HG03520 (cell line): ENCODE measurements at regions not wholly inside any gene's neighbourhood (a gene's known extent, or its start where the extent isn't known, plus 50 kb on each side); places are given as distances from the start of the nearest gene placed in this dataset.

Experiments
- ATAC-seq: cut with Tn5 transposase; IDR thresholded peaks from one replicate; pipeline ENCODE4 v1.9.1; 2021; ENCODE audit warnings: mild to moderate bottlenecking, moderate library complexity; ENCODE audit not compliant: unreplicated experiment

- no peak for ATAC-seq
Observed at GRCh38 chr5:1748271-1748670, 51.4 kb downstream of the MRPL36 start.

GRCh38 chr5:1747803-1748085 is 51.9 kb downstream of the MRPL36 start:
- ATAC-seq, result no peak

GRCh38 chr5:1747079-1747802 is 52.4 kb downstream of the MRPL36 start:
- no peak for ATAC-seq

- no peak for ATAC-seq
Observed at GRCh38 chr5:1746371-1747078, 53.1 kb downstream of the MRPL36 start.

GRCh38 chr5:1745796-1746370 is 53.8 kb downstream of the MRPL36 start:
- ATAC-seq, result no peak

- ATAC-seq, result no peak
Observed at GRCh38 chr5:1745123-1745795, 54.4 kb downstream of the MRPL36 start.

- ATAC-seq, result no peak
Observed at GRCh38 chr5:1744393-1745122, 55.1 kb downstream of the MRPL36 start.

GRCh38 chr5:1743769-1744085 is 55.9 kb downstream of the MRPL36 start:
- ATAC-seq, result no peak

GRCh38 chr5:1743061-1743768 is 56.4 kb downstream of the MRPL36 start:
- ATAC-seq, result no peak

GRCh38 chr5:1737790-1738405 is 61.7 kb downstream of the MRPL36 start:
- no peak for ATAC-seq

GRCh38 chr5:1736889-1737711 is 62.5 kb downstream of the MRPL36 start:
- no peak for ATAC-seq

- no peak for ATAC-seq
Observed at GRCh38 chr5:1736065-1736464, 63.6 kb downstream of the MRPL36 start.

- ATAC-seq, result no peak
Observed at GRCh38 chr5:1735320-1735970, 64.2 kb downstream of the MRPL36 start.

- no peak for ATAC-seq
Observed at GRCh38 chr5:1734908-1735289, 64.7 kb downstream of the MRPL36 start.

GRCh38 chr5:1734271-1734907 is 65.2 kb downstream of the MRPL36 start:
- ATAC-seq, result no peak

GRCh38 chr5:1733369-1733768 is 66.3 kb downstream of the MRPL36 start:
- ATAC-seq, result no peak

- ATAC-seq, result no peak
Observed at GRCh38 chr5:1732945-1733344, 66.7 kb downstream of the MRPL36 start.

- no peak for ATAC-seq
Observed at GRCh38 chr5:1732238-1732941, 67.2 kb downstream of the MRPL36 start.
